Osteoblast (primary cell): ENCODE measurements at regions not wholly inside any gene's neighbourhood (a gene's known extent, or its start where the extent isn't known, plus 50 kb on each side); places are given as distances from the start of the nearest gene placed in this dataset.
"Not testable (repeated sequence)": the region's sequence is repeated elsewhere in the genome, so short reads cannot be mapped to it uniquely, and the experiment has no call there.

Experiments
- DNase-seq: peaks from one replicate; pipeline ENCODE4 v3.0.0; 2011; ENCODE audit warnings: low spot score, mixed read lengths; ENCODE audit not compliant: insufficient read length; ENCODE audit errors: missing footprints
- H2AFZ ChIP-seq: 2 replicates; pipeline ENCODE4 v1.6.0; 2011; ENCODE audit warnings: mild to moderate bottlenecking, low read length
- H3K27ac ChIP-seq: 2 replicates; pipeline ENCODE4 v1.5.1; 2011; ENCODE audit warnings: mild to moderate bottlenecking, low read depth, low read length, moderate library complexity
- H3K27me3 ChIP-seq: 2 replicates; pipeline ENCODE4 v1.6.0; 2012; ENCODE audit warnings: mild to moderate bottlenecking, control low read depth, inconsistent platforms, low read length, moderate library complexity; ENCODE audit not compliant: insufficient read depth
- H3K36me3 ChIP-seq: 2 replicates; pipeline ENCODE4 v1.5.1; 2011; ENCODE audit warnings: mild to moderate bottlenecking, low read length, control low read depth, moderate library complexity; ENCODE audit not compliant: insufficient read depth
- H3K4me1 ChIP-seq: 2 replicates; pipeline ENCODE4 v1.5.1; 2011; ENCODE audit warnings: mild to moderate bottlenecking, low read length, control low read depth, moderate library complexity; ENCODE audit not compliant: insufficient read depth
- H3K4me2 ChIP-seq: 2 replicates; pipeline ENCODE4 v1.6.0; 2011; ENCODE audit warnings: mild to moderate bottlenecking, low read length; ENCODE audit not compliant: insufficient read depth
- H3K4me3 ChIP-seq: fragments of 200-600 bp; sonication (generic); 3 replicates; pipeline ENCODE4 v1.5.1; 2012; ENCODE audit warnings: mild to moderate bottlenecking, low read length, inconsistent platforms; ENCODE audit not compliant: insufficient read depth
- H3K79me2 ChIP-seq: 2 replicates; pipeline ENCODE4 v1.6.0; 2012; ENCODE audit warnings: mild to moderate bottlenecking, low read length, control low read depth, inconsistent platforms; ENCODE audit not compliant: insufficient read depth
- H3K9me3 ChIP-seq: 2 replicates; pipeline ENCODE4 v1.5.1; 2011; ENCODE audit warnings: low read depth, low read length, control low read depth
- H4K20me1 ChIP-seq: 2 replicates; pipeline ENCODE4 v1.6.0; 2012; ENCODE audit warnings: mild to moderate bottlenecking, low read length, control low read depth; ENCODE audit not compliant: insufficient read depth
- TF ChIP-seq, protein P1 (sequence below): IDR thresholded peaks from 2 replicates; pipeline ENCODE4 v1.5.1; 2011; ENCODE audit warnings: mild to moderate bottlenecking, low read depth, low read length, moderate library complexity; ENCODE audit errors: extremely low read depth

GRCh38 chr9:124125651-124125977, 114.0 kb downstream of the LHX2 start:
- H3K27ac ChIP-seq, result no peak overlapping the region
- no peaks in the 10 kb centered on the region for H3K79me2 ChIP-seq
- H3K9me3 ChIP-seq, result no peaks in the 10 kb centered on the region
- H3K36me3 ChIP-seq, result no peaks in the 10 kb centered on the region
- H4K20me1 ChIP-seq, result no peaks in the 10 kb centered on the region
- H2AFZ ChIP-seq, result no peak overlapping the region
- peaks cover 2% of the 10 kb centered on the region for H3K4me1 ChIP-seq
- no peak overlapping the region for H3K4me3 ChIP-seq
- DNase-seq, result peak; percentile 62
- H3K4me2 ChIP-seq, result no peak overlapping the region
- TF ChIP-seq, protein P1, sequence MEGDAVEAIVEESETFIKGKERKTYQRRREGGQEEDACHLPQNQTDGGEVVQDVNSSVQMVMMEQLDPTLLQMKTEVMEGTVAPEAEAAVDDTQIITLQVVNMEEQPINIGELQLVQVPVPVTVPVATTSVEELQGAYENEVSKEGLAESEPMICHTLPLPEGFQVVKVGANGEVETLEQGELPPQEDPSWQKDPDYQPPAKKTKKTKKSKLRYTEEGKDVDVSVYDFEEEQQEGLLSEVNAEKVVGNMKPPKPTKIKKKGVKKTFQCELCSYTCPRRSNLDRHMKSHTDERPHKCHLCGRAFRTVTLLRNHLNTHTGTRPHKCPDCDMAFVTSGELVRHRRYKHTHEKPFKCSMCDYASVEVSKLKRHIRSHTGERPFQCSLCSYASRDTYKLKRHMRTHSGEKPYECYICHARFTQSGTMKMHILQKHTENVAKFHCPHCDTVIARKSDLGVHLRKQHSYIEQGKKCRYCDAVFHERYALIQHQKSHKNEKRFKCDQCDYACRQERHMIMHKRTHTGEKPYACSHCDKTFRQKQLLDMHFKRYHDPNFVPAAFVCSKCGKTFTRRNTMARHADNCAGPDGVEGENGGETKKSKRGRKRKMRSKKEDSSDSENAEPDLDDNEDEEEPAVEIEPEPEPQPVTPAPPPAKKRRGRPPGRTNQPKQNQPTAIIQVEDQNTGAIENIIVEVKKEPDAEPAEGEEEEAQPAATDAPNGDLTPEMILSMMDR, result no peak
- no peaks in the 10 kb centered on the region for H3K27me3 ChIP-seq

- H4K20me1 ChIP-seq, result no peaks in the 10 kb centered on the region
- no peaks in the 10 kb centered on the region for H3K9me3 ChIP-seq
- DNase-seq, result peak; percentile 92
- no peak overlapping the region for H3K27ac ChIP-seq
- TF ChIP-seq, protein P1, result peak; percentile 89
- H3K4me2 ChIP-seq, result no peak overlapping the region
- H3K4me3 ChIP-seq, result no peak overlapping the region
- H3K79me2 ChIP-seq, result no peaks in the 10 kb centered on the region
- H3K4me1 ChIP-seq, result peaks cover 15% of the 10 kb centered on the region
- no peaks in the 10 kb centered on the region for H3K27me3 ChIP-seq
- H3K36me3 ChIP-seq, result no peaks in the 10 kb centered on the region
- H2AFZ ChIP-seq, result no peak overlapping the region
These were observed 115.4 kb downstream of the LHX2 start for GRCh38 chr9:124126648-124127646.

DNA sequence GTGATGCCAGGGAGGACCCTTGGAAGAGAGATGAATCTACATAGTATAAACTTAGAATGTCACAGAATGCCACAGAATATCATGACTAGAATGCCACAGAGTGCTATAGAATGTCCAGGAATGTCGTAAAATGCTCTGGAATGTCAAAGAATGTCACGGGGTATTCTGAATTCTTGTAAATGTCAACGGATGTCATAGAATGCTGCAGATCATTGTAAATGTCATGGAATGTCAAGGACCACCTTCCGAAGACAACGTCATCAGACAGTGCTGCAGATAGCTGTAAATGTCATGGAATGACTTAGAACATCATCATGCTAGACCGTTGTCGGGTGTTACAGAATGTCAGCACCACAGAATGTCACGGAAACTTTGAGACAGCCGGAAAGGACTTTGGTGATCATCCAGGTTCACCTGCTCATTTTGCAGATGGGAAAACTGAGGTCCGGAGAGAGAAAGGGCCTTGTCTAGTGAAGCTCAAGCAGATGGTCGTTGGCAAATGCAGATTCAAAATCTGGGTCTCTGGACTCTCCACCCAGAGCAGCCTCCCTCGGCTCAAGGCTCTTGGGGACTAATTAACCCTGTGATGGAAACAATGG, 117.1 kb downstream of the LHX2 start:
- Histone ChIP-seq H2AFZ (no peak overlapping the region), H3K9me3 (no peaks in the 10 kb centered on the region), H4K20me1 (no peaks in the 10 kb centered on the region), H3K36me3 (no peaks in the 10 kb centered on the region), H3K4me3 (no peak overlapping the region), H3K27me3 (no peaks in the 10 kb centered on the region), H3K79me2 (no peaks in the 10 kb centered on the region), H3K4me2 (no peak overlapping the region), H3K4me1 (peaks cover 29% of the 10 kb centered on the region), H3K27ac (no peak overlapping the region)
- TF ChIP-seq, protein P1, result no peak
- no peak for DNase-seq

DNA sequence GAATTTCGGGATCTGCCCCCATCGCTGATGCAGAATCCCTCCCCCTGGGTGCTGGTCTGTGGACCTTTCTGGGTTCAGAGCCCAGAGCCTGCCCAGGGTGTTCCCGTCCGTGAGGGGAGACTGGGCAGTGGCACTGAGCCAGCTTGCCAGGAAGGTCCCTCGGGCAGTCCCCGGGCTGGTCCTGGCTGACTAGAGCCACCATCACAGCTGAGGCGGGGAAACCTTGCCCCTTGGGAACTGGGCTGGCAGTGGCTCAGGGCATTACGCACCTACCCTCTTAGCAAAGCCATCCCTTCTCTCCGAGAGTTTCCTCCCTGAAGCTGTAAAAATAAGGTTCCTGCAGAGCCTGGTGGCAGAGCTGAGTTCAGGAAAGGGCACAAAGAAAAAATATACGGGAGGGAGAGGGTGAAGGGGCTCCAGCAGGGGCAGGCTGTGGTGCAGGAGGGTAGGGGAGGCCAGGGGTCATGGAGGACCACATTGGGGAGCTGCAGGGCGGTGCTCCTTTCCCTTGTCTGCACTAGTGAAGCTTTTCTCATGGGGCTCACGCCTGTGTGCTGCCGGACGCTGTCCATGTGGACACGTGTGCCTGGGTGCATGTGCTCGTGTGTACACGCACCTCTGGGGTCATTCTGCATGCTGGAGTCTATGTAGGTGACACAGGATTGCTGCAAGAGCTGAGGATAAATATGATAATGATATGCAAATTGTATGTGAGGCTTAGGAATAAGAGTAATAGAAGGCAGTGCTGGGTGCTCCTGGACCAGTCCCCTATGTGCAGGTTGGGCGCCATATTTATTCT, 118.9 kb downstream of the LHX2 start:
- no peak overlapping the region for H3K4me3 ChIP-seq

GRCh38 chr9:124131518-124131917, 120.0 kb downstream of the LHX2 start:
- not testable (repeated sequence) for H3K4me3 ChIP-seq, H4K20me1 ChIP-seq, H3K27me3 ChIP-seq, H3K9me3 ChIP-seq, H3K79me2 ChIP-seq, H3K27ac ChIP-seq, DNase-seq, H3K4me2 ChIP-seq, H2AFZ ChIP-seq, H3K36me3 ChIP-seq
- peaks cover 30% of the 10 kb centered on the region for H3K4me1 ChIP-seq

More for the DNA sequence above, 118.9 kb downstream of the LHX2 start:
- no peaks in the 10 kb centered on the region for H3K9me3 ChIP-seq
- H3K4me1 ChIP-seq, result peaks cover 30% of the 10 kb centered on the region
- DNase-seq, result peak; percentile 62
- no peaks in the 10 kb centered on the region for H3K36me3 ChIP-seq
- no peaks in the 10 kb centered on the region for H3K27me3 ChIP-seq
- H3K4me2 ChIP-seq, result no peak overlapping the region
- no peak overlapping the region for H3K27ac ChIP-seq
- no peaks in the 10 kb centered on the region for H4K20me1 ChIP-seq
- H3K79me2 ChIP-seq, result no peaks in the 10 kb centered on the region
- H2AFZ ChIP-seq, result no peak overlapping the region
- TF ChIP-seq, protein P1, result no peak
